SK-N-SH (cell line): ENCODE measurements at regions not wholly inside any gene's neighbourhood (a gene's known extent, or its start where the extent isn't known, plus 50 kb on each side); places are given as distances from the start of the nearest gene placed in this dataset.
"Not testable (repeated sequence)": the region's sequence is repeated elsewhere in the genome, so short reads cannot be mapped to it uniquely, and the experiment has no call there.

Source experiments
- CHD2 ChIP-seq: fragments of 150-350 bp; IDR thresholded peaks from 2 replicates; pipeline ENCODE4 v1.6.1; 2018; ENCODE audit warnings: low read length; ENCODE audit not compliant: partially characterized antibody
- ELF1 ChIP-seq: IDR thresholded peaks from 2 replicates; pipeline ENCODE4 v1.4.0; 2012
- GABPA ChIP-seq: IDR thresholded peaks from 2 replicates; pipeline ENCODE4 v1.4.0; 2012; ENCODE audit warnings: low read depth, mild to moderate bottlenecking
- JUND ChIP-seq: IDR thresholded peaks from 2 replicates; pipeline ENCODE4 v1.4.0; 2012
- POLR2AphosphoS5 ChIP-seq: IDR thresholded peaks from 2 replicates; pipeline ENCODE4 v1.6.1; 2012; ENCODE audit warnings: low read depth, low read length
- TF ChIP-seq, protein P1 (sequence below): fragments of 200-600 bp; sonication (generic); IDR thresholded peaks from 2 replicates; pipeline ENCODE4 v1.6.1; 2017; ENCODE audit warnings: antibody characterized with exemption, mild to moderate bottlenecking, moderate library complexity
- TF ChIP-seq, protein P2 (sequence below): IDR thresholded peaks from 2 replicates; pipeline ENCODE4; 2012

DNA sequence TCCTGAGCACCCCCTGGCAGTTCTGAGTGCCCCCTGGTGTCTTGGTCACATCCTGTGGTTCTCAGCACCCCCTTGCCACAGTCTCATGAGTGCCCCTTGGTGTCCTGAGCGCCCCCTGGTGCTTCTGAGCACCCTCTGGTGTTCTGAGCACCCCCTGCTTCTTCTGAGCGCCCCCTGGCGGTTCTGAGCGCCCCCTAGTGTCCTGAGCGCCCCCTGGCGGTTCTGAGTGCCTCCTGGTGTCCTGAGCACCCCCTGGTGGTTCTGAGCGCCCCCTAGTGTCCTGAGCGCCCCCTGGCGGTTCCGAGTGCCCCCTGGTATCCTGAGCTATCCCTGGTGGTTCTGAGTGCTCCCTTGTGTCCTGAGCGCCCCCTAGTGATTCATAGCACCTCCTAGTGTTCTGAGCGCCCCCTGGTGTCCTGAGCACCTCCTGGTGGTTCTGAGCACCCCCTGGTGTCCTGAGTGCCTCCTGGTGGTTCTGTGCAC, 473.7 kb downstream of the TMEM121 start:
- not testable (repeated sequence) for TF ChIP-seq ELF1, CHD2, JUND, GABPA, POLR2AphosphoS5
- TF ChIP-seq, protein P1, sequence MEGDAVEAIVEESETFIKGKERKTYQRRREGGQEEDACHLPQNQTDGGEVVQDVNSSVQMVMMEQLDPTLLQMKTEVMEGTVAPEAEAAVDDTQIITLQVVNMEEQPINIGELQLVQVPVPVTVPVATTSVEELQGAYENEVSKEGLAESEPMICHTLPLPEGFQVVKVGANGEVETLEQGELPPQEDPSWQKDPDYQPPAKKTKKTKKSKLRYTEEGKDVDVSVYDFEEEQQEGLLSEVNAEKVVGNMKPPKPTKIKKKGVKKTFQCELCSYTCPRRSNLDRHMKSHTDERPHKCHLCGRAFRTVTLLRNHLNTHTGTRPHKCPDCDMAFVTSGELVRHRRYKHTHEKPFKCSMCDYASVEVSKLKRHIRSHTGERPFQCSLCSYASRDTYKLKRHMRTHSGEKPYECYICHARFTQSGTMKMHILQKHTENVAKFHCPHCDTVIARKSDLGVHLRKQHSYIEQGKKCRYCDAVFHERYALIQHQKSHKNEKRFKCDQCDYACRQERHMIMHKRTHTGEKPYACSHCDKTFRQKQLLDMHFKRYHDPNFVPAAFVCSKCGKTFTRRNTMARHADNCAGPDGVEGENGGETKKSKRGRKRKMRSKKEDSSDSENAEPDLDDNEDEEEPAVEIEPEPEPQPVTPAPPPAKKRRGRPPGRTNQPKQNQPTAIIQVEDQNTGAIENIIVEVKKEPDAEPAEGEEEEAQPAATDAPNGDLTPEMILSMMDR = not testable (repeated sequence)
- TF ChIP-seq, protein P2, sequence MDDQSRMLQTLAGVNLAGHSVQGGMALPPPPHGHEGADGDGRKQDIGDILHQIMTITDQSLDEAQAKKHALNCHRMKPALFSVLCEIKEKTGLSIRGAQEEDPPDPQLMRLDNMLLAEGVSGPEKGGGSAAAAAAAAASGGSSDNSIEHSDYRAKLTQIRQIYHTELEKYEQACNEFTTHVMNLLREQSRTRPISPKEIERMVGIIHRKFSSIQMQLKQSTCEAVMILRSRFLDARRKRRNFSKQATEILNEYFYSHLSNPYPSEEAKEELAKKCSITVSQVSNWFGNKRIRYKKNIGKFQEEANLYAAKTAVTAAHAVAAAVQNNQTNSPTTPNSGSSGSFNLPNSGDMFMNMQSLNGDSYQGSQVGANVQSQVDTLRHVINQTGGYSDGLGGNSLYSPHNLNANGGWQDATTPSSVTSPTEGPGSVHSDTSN = not testable (repeated sequence)
